22Rv1 (cell line): ENCODE measurements at regions not wholly inside any gene's neighbourhood (a gene's known extent, or its start where the extent isn't known, plus 50 kb on each side); places are given as distances from the start of the nearest gene placed in this dataset.

Experiments
- ZFX ChIP-seq: fragments of 450-650 bp; IDR thresholded peaks from 2 replicates; pipeline ENCODE4 v1.6.1; 2017; ENCODE audit warnings: antibody characterized with exemption, borderline replicate concordance
- TF ChIP-seq, protein P1 (sequence below): fragments of 450-650 bp; IDR thresholded peaks from 2 replicates; pipeline ENCODE4 v1.5.1; 2017; ENCODE audit warnings: mild to moderate bottlenecking

GRCh38 chr3:86793786-86794185 is 197.2 kb downstream of the VGLL3 start:
- TF ChIP-seq, protein P1, sequence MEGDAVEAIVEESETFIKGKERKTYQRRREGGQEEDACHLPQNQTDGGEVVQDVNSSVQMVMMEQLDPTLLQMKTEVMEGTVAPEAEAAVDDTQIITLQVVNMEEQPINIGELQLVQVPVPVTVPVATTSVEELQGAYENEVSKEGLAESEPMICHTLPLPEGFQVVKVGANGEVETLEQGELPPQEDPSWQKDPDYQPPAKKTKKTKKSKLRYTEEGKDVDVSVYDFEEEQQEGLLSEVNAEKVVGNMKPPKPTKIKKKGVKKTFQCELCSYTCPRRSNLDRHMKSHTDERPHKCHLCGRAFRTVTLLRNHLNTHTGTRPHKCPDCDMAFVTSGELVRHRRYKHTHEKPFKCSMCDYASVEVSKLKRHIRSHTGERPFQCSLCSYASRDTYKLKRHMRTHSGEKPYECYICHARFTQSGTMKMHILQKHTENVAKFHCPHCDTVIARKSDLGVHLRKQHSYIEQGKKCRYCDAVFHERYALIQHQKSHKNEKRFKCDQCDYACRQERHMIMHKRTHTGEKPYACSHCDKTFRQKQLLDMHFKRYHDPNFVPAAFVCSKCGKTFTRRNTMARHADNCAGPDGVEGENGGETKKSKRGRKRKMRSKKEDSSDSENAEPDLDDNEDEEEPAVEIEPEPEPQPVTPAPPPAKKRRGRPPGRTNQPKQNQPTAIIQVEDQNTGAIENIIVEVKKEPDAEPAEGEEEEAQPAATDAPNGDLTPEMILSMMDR = no peak
- TF ChIP-seq ZFX = no peak
